ENCODE measurements at regions not wholly inside any gene's neighbourhood (a gene's known extent, or its start where the extent isn't known, plus 50 kb on each side); places are given as distances from the start of the nearest gene placed in this dataset.
"Not testable (repeated sequence)": the region's sequence is repeated elsewhere in the genome, so short reads cannot be mapped to it uniquely, and the experiment has no call there.

DNA sequence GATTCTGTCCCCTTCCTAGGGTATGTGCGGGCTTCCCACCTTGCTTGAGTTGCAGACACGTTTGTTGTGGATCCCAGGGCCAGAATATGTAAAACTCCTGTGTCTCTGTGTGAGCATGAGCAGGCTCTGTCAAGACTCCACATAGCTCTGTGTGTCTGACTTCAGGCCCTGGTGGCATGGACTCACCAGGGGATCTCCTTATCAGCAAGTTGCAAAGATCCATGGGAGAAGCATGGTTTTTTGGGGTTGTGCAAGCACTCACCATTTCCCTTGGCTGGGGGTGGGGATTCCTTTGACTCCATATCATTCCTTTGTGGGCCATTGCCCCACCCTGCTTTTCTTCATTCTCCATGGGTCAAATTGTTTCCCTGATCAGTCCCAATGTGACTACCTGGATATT lies 205.6 kb downstream of the TUSC1 start:
- no peak for DNase-seq (ENCODE audit: low read depth, low spot score)
- Histone ChIP-seq H3K4me3 (ENCODE audit: insufficient read length, low read depth) (no peak overlapping the region), H3K9ac (ENCODE audit: insufficient read length, low read depth) (no peak overlapping the region), H3K27me3 (ENCODE audit: insufficient read depth, insufficient read length) (no peaks in the 10 kb centered on the region), H3K9me3 (ENCODE audit: insufficient read depth, low read length) (peaks cover 13% of the 10 kb centered on the region), H3K4me1 (ENCODE audit: insufficient read depth, insufficient read length) (no peaks in the 10 kb centered on the region), H3K36me3 (ENCODE audit: insufficient read depth, insufficient read length, low read length) (no peaks in the 10 kb centered on the region)
- no peak for TF ChIP-seq SUZ12 (IDR thresholded peaks at IDR 0.05; ENCODE audit: extremely low read depth, insufficient read depth, insufficient read length)
- no peak for TF ChIP-seq ZNF274 (IDR thresholded peaks at IDR 0.05; ENCODE audit: low read depth, low read length)
- TF ChIP-seq YY1 (IDR thresholded peaks at IDR 0.05; ENCODE audit: insufficient read depth, insufficient read length) = no peak

DNA sequence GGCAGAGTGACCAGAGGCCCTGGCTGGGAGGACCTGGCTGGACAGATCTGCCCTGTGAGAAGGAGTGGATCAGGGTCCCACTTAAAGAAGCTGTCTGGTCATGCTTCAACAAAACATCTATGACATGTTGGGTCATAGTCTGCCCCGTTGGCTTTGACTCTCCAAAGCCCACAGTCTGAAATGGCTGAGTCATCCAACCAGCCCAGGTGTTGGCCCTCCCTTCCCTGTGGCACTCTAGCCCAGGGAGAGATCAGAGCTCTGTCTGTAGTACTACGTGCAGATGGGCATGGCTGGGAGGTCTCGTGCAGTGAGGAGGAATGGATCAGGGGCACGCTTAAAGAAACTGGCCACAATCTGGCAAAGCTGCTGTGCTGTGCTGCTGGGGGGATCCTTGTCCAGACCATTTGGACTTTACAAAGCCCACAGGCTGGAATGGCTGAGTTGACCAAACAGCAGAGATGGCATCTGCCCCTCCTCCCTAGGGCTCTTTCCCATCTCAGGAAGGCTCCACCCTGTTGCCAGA lies 206.1 kb downstream of the TUSC1 start:
- H3K36me3 ChIP-seq (ENCODE audit: insufficient read depth, insufficient read length, low read length) = no peaks in the 10 kb centered on the region
- H3K4me3 ChIP-seq (ENCODE audit: insufficient read length, low read depth) = no peak overlapping the region
- no peaks in the 10 kb centered on the region for H3K4me1 ChIP-seq (ENCODE audit: insufficient read depth, insufficient read length)
- H3K9me3 ChIP-seq (ENCODE audit: insufficient read depth, low read length) = peaks cover 13% of the 10 kb centered on the region
- TF ChIP-seq ZNF274 (IDR thresholded peaks at IDR 0.05; ENCODE audit: low read depth, low read length) (no peak), YY1 (IDR thresholded peaks at IDR 0.05; ENCODE audit: insufficient read depth, insufficient read length) (no peak), SUZ12 (IDR thresholded peaks at IDR 0.05; ENCODE audit: extremely low read depth, insufficient read depth, insufficient read length) (no peak)
- DNase-seq (ENCODE audit: low read depth, low spot score) = no peak
- no peak overlapping the region for H3K9ac ChIP-seq (ENCODE audit: insufficient read length, low read depth)
- H3K27me3 ChIP-seq (ENCODE audit: insufficient read depth, insufficient read length) = no peaks in the 10 kb centered on the region

DNA sequence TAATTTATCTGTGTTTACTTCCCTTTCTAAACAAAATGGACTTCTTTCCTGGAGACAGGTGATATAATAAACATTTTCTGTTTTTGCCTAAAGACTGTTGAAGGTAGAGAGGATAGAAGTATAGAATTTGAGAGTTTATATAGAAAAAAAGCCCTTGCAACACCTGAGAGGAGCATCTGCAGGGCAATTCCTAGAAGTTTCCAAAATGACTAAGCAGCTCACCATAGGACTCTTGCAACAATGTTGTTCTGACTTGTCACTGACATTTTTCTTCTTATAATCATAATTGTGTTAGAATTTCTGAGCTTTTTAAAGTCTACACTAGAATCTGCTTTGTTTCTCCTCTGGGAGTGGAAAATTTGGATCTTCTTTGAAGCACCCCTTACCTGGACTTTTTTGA lies 216.8 kb downstream of the TUSC1 start:
- Histone ChIP-seq H3K9me3 (ENCODE audit: insufficient read depth, low read length) (no peaks in the 10 kb centered on the region), H3K27me3 (ENCODE audit: insufficient read depth, insufficient read length) (no peaks in the 10 kb centered on the region), H3K9ac (ENCODE audit: insufficient read length, low read depth) (no peak overlapping the region), H3K4me3 (ENCODE audit: insufficient read length, low read depth) (no peak overlapping the region), H3K4me1 (ENCODE audit: insufficient read depth, insufficient read length) (no peaks in the 10 kb centered on the region), H3K36me3 (ENCODE audit: insufficient read depth, insufficient read length, low read length) (no peaks in the 10 kb centered on the region)
- DNase-seq (ENCODE audit: low read depth, low spot score) = no peak
- no peak for TF ChIP-seq YY1 (IDR thresholded peaks at IDR 0.05; ENCODE audit: insufficient read depth, insufficient read length)
- TF ChIP-seq ZNF274 (IDR thresholded peaks at IDR 0.05; ENCODE audit: low read depth, low read length) = no peak
- no peak for TF ChIP-seq SUZ12 (IDR thresholded peaks at IDR 0.05; ENCODE audit: extremely low read depth, insufficient read depth, insufficient read length)

DNA sequence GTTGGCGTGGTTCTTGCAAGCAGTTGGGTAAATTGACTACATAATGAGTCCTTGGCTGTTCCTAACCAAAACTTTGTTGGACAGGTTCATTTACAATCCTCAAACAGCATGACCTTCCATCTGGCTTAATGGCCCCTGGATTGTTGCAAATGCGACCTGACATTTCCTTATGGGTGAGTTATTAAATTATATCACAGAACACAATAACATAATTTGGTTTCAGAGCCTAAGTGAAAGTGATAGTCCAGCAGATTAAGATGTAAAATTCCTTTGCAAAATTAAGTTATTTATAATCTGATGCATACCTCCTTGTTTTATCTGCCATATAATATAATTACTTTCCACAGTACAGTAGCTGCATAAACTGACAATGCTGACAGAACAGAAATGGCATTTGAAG lies 224.4 kb downstream of the TUSC1 start:
- Histone ChIP-seq H3K27me3 (ENCODE audit: insufficient read depth, insufficient read length) (no peaks in the 10 kb centered on the region), H3K4me3 (ENCODE audit: insufficient read length, low read depth) (no peak overlapping the region), H3K9me3 (ENCODE audit: insufficient read depth, low read length) (no peaks in the 10 kb centered on the region), H3K36me3 (ENCODE audit: insufficient read depth, insufficient read length, low read length) (no peaks in the 10 kb centered on the region), H3K9ac (ENCODE audit: insufficient read length, low read depth) (no peak overlapping the region), H3K4me1 (ENCODE audit: insufficient read depth, insufficient read length) (no peaks in the 10 kb centered on the region)
- no peak for TF ChIP-seq SUZ12 (IDR thresholded peaks at IDR 0.05; ENCODE audit: extremely low read depth, insufficient read depth, insufficient read length)
- no peak for TF ChIP-seq ZNF274 (IDR thresholded peaks at IDR 0.05; ENCODE audit: low read depth, low read length)
- TF ChIP-seq YY1 (IDR thresholded peaks at IDR 0.05; ENCODE audit: insufficient read depth, insufficient read length) = no peak
- DNase-seq (ENCODE audit: low read depth, low spot score) = no peak

DNA sequence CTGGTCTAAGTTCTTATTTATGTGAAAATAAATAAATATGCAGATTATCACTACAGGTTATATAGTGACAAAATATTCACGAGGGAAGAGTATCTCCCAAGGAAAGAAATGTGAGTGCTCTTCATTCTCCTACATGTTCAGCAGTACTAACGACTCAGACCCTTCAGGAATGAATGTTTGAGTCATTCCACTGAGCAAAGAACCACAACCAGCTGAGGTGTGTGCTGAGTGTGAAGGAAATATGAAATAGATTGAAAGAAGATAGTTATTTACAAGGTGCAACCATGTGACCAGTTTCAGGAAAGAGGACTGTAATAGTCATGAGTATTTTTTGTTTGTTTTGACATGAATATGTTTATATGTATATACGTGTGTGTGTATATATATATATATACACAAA lies 228.7 kb downstream of the TUSC1 start:
- TF ChIP-seq ZNF274 (IDR thresholded peaks at IDR 0.05; ENCODE audit: low read depth, low read length) (no peak), SUZ12 (IDR thresholded peaks at IDR 0.05; ENCODE audit: extremely low read depth, insufficient read depth, insufficient read length) (no peak), YY1 (IDR thresholded peaks at IDR 0.05; ENCODE audit: insufficient read depth, insufficient read length) (no peak)
- no peaks in the 10 kb centered on the region for H3K9me3 ChIP-seq (ENCODE audit: insufficient read depth, low read length)
- H3K36me3 ChIP-seq (ENCODE audit: insufficient read depth, insufficient read length, low read length) = no peaks in the 10 kb centered on the region
- no peak for DNase-seq (ENCODE audit: low read depth, low spot score)
- H3K27me3 ChIP-seq (ENCODE audit: insufficient read depth, insufficient read length) = no peaks in the 10 kb centered on the region
- H3K4me1 ChIP-seq (ENCODE audit: insufficient read depth, insufficient read length) = no peaks in the 10 kb centered on the region
- H3K9ac ChIP-seq (ENCODE audit: insufficient read length, low read depth) = no peak overlapping the region
- H3K4me3 ChIP-seq (ENCODE audit: insufficient read length, low read depth) = no peak overlapping the region

DNA sequence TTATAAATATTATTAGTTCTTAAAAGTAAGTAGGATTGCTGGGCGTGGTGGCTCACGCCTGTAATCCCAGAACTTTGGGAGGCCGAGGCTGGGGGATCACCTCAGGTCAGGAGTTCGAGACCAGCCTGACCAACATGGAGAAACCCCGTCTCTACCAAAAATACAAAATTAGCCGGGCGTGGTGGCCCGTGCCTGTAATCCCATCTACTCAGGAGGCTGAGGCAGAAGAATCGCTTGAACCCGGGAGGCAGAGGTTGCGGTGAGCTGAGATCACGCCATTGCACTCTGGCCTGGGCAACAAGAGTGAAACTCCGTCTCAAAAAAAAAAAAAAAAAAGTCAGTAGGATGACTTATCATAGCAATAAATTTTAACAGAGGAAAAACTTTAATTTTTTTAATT lies 232.5 kb downstream of the TUSC1 start:
- not testable (repeated sequence) for H3K27me3 ChIP-seq (ENCODE audit: insufficient read depth, insufficient read length); H3K4me1 ChIP-seq (ENCODE audit: insufficient read depth, insufficient read length); H3K36me3 ChIP-seq (ENCODE audit: insufficient read depth, insufficient read length, low read length); H3K9me3 ChIP-seq (ENCODE audit: insufficient read depth, low read length); DNase-seq (ENCODE audit: low read depth, low spot score); H3K9ac ChIP-seq (ENCODE audit: insufficient read length, low read depth); H3K4me3 ChIP-seq (ENCODE audit: insufficient read length, low read depth)

DNA sequence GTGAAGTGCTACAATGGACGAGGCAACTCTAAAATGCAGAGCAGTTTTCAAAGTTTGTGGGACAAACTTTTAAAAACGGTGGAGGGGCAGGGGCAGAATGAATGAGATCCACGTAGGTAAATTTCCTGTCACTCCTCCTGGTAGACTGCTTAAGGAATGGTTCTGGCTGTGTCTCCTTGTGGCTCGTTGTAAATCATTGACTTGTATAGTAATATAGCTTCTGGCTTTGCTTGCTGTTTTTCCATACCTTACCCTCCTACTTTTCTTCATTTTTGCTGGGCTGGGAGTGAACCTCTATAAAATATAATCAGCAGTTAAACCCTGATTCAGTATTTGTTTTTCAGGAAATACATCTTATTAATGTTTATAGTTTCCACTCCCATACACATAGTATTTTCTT lies 235.7 kb downstream of the TUSC1 start:
- no peaks in the 10 kb centered on the region for H3K27me3 ChIP-seq (ENCODE audit: insufficient read depth, insufficient read length)
- H3K9me3 ChIP-seq (ENCODE audit: insufficient read depth, low read length) = no peaks in the 10 kb centered on the region
- no peak for DNase-seq (ENCODE audit: low read depth, low spot score)
- no peaks in the 10 kb centered on the region for H3K4me1 ChIP-seq (ENCODE audit: insufficient read depth, insufficient read length)
- TF ChIP-seq SUZ12 (IDR thresholded peaks at IDR 0.05; ENCODE audit: extremely low read depth, insufficient read depth, insufficient read length) (no peak), YY1 (IDR thresholded peaks at IDR 0.05; ENCODE audit: insufficient read depth, insufficient read length) (no peak), ZNF274 (IDR thresholded peaks at IDR 0.05; ENCODE audit: low read depth, low read length) (no peak)
- no peak overlapping the region for H3K9ac ChIP-seq (ENCODE audit: insufficient read length, low read depth)
- no peak overlapping the region for H3K4me3 ChIP-seq (ENCODE audit: insufficient read length, low read depth)
- H3K36me3 ChIP-seq (ENCODE audit: insufficient read depth, insufficient read length, low read length) = no peaks in the 10 kb centered on the region

DNA sequence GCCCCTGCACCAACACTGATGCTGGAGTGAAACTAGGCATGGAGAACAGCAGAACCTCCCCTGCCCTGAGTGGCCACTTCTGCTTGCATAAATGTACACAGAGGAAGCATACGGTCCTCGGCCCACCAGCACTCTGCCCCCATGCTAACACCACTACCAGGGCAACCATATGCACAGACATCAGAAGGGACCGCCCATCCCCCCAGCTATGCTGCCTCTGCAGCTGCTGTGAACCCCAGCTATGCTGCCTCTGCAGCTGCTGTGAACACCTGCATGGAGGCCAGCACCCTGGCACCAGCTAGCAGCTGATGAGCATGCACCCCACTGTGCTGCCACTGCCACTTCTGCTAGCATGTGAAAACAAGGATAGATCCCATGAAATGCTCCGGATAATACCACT lies 250.3 kb downstream of the TUSC1 start:
- H3K9me3 ChIP-seq (ENCODE audit: insufficient read depth, low read length) = peaks cover 4% of the 10 kb centered on the region; the same call in 1 of the 2 replicates
- no peak overlapping the region for H3K4me3 ChIP-seq (ENCODE audit: insufficient read length, low read depth)
- H3K27me3 ChIP-seq (ENCODE audit: insufficient read depth, insufficient read length) = no peaks in the 10 kb centered on the region
- H3K36me3 ChIP-seq (ENCODE audit: insufficient read depth, insufficient read length, low read length) = no peaks in the 10 kb centered on the region
- H3K4me1 ChIP-seq (ENCODE audit: insufficient read depth, insufficient read length) = no peaks in the 10 kb centered on the region
- no peak for DNase-seq (ENCODE audit: low read depth, low spot score)
- TF ChIP-seq SUZ12 (IDR thresholded peaks at IDR 0.05; ENCODE audit: extremely low read depth, insufficient read depth, insufficient read length) (no peak), YY1 (IDR thresholded peaks at IDR 0.05; ENCODE audit: insufficient read depth, insufficient read length) (no peak), ZNF274 (IDR thresholded peaks at IDR 0.05; ENCODE audit: low read depth, low read length) (no peak)
- H3K9ac ChIP-seq (ENCODE audit: insufficient read length, low read depth) = no peak overlapping the region
